SW 1271 (cell line): ENCODE measurements at regions not wholly inside any gene's neighbourhood (a gene's known extent, or its start where the extent isn't known, plus 50 kb on each side); places are given as distances from the start of the nearest gene placed in this dataset.
"Not testable (repeated sequence)": the region's sequence is repeated elsewhere in the genome, so short reads cannot be mapped to it uniquely, and the experiment has no call there.

Source experiments
- DNase-seq, 2 experiments: peaks; one replicate each; lab custom pipeline; 2025; lab: John Stamatoyannopoulos, UW

DNA sequence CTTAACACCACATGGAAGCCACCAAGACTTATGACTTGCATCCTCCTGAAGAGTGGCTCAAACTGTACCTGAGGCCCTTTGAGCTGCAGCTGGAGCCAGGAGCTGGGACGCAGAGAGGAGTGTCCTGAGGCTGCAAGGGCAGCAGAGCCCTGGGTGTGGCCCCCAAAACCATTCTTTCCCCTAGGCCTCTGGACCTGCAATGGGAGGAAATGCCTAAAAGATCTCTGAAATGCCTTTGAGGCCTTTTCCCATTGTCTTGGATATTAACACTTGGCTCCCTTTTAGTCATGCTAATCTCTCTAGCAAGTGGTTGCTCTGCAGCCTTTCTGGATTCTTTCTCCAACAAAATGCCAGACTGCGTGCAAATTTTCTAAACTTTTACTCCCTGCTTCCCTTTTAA, 156.1 kb downstream of the SLC38A4 start:
- no peak for DNase-seq

DNA sequence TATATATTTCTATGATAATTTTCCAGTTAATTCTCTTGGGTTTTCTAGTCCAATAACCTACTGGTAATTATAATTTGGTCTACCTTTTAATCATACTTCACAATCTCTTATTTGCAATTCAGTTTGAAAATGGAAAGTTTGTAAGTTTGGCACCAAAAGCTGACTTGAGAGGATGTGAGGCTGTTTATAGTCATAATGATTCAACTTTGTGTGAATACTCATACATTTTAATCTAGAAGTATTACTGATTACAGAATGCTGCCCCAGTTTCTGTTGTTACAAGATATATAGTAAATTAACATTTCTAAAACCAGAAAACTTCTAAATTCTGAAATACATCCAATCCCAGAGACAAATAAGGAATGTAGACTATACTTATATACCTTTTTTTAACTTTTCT, 158.2 kb downstream of the SLC38A4 start:
- DNase-seq: no peak

DNA sequence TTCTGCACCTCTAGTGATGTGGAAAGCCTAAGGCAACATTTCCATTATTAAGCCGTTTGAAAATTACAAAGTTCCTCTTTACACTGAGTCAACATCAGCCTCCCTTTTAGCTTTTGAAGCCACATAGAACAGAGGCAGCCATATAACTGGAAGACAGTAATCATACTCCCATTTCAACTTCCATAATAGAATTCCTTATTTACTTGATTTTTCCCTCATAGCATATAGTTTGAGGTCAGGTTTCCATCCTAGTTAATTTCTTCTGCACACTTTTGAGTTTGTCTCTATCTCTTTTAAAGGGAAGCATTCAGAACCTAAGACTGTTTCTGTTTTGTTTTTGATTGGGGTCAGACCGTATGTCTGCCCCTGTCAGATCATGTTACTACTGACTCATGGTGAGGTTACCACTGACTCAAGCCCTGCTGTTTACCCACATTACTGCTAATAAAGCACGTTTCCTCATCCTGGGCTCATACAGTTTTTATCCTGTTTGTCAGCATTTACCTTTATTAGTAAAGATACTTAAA, 161.0 kb downstream of the SLC38A4 start:
- DNase-seq: peak in 1 of 2 experiments; percentile 85

GRCh38 chr12:46663318-46663717, 162.5 kb downstream of the SLC38A4 start:
- no peak for DNase-seq

- DNase-seq: peak; percentile 54 to 89
These were observed 164.5 kb downstream of the SLC38A4 start for GRCh38 chr12:46661110-46661845.

DNA sequence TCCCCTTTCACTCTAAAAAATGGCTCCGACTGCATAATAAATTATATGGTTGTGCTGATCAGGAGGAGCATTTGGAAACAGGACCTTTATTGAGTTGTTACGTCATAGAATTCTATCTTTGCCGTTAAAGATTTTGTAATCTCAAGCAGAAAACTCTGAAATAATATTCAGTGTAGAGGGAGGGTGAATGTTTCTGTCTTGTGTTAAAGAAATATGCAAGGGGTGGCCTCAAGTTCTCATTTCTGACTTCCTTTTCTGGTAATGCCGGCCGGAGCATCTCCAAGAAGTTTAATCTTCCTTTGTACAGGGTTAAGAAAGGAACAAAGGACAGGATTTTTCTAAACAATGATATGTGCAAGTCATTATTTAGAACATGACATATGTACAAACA, 165.1 kb downstream of the SLC38A4 start:
- DNase-seq: no peak

- DNase-seq: no peak
These were observed 165.5 kb downstream of the SLC38A4 start for GRCh38 chr12:46660276-46660675.

- no peak for DNase-seq
These were observed 166.0 kb downstream of the SLC38A4 start for GRCh38 chr12:46659824-46660223.

GRCh38 chr12:46659032-46659650, 166.7 kb downstream of the SLC38A4 start:
- no peak for DNase-seq

DNA sequence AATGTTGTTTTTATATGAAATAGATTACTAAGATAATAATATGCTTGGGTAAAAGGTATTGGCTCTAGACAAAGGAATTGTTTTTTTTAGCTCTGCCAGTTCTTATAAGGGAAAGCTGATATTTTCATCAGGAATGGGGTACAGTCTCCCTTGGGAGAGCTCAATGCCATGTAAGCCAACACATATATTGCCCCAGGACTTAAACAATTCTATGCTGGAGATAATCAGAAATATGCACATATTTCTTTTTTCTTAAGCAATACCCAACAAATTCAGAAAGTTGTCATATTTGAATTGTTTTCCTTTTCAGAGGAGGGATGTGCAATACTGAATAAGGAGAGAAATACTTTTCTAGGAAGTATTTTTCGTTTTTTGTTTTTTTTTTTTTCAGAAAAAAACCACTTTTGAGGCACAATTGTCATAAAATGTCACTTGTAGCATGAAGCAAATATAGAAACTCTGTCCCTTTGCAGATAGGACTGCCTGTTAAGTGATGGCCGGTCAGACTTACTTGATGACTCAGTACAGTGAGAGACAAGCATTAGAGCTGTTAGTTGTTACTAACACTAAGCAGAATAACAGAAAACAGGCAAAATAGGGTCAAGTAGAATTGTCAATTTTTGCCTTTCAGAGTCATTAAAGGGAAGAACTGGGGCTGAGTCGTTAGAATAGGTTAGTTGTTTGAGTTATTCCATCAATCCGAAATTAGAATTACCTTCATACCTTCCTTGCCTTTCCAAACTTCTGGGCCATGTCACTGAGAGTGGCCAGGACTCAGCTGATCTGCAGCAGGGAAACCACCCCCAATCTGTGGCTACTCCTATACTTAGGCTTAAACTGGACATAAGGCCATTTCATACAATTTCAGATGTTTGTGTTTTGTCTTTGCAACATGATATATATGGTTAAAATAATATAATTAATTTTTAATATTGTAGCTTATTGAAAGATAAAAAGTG, 168.1 kb downstream of the SLC38A4 start:
- no peak for DNase-seq

GRCh38 chr12:46655984-46656383, 169.8 kb downstream of the SLC38A4 start:
- DNase-seq: not testable (repeated sequence)

GRCh38 chr12:46653311-46653710, 172.5 kb downstream of the SLC38A4 start:
- DNase-seq: no peak

- no peak for DNase-seq
These were observed 173.1 kb downstream of the SLC38A4 start for GRCh38 chr12:46652692-46653091.

DNA sequence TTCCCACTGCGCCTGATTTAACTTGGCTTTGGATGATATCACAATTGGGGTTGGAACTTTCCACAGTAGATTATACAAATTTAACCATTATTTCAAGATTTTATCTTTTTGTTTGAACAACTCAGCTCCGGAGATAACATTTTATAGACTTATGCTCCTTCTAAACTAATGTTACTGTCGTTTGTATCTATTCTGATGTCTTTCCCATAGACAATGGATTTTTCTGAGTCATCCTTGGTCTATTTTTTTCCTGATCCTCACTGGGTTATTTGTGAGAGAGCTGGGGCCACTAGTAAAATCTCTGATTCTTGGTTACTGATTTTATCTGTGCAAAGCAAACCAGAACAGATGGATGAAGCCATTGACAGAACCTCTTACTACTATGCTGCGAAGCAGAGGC, 175.1 kb downstream of the SLC38A4 start:
- no peak for DNase-seq

DNA sequence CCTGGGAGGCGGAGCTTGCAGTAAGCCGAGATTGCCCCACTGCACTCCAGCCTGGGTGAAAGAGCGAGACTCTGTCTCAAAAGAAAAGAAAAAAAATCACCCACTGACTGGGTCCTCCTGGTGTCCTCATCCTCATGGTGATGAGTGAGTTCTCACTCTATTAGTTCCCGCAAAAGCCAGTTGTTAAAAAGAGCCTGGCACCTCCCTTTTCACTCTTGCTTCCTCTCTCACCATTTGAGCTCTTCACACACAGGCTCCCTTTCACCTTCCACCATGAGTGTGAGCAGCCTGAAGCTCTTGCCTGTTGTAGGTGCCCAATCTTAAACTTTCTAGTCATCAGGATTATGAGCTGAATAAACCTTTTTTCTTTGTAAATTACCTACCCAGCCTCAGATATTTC, 176.4 kb downstream of the SLC38A4 start:
- DNase-seq: no peak

- DNase-seq: no peak
These were observed 178.8 kb downstream of the SLC38A4 start for GRCh38 chr12:46647034-46647433.

DNA sequence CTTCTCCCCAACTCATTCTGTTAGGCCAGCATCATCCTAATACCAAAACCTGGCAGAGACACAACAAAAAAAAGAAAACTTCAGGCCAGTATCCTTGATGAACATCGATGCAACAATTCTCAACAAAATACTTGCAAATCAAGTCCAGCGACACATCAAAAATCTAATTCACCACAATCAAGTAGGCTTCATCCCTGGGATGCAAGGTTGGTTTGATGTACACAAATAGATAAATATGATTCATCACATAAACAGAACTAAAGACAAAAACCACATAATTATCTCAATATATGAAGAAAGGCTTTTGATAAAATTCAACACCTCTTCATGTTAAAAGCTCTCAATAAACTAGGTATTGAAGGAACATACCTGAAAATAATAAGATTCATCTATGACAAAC, 184.1 kb downstream of the SLC38A4 start:
- DNase-seq: not testable (repeated sequence)

- no peak for DNase-seq
These were observed 190.0 kb downstream of the SLC38A4 start for GRCh38 chr12:46635818-46636217.

DNA sequence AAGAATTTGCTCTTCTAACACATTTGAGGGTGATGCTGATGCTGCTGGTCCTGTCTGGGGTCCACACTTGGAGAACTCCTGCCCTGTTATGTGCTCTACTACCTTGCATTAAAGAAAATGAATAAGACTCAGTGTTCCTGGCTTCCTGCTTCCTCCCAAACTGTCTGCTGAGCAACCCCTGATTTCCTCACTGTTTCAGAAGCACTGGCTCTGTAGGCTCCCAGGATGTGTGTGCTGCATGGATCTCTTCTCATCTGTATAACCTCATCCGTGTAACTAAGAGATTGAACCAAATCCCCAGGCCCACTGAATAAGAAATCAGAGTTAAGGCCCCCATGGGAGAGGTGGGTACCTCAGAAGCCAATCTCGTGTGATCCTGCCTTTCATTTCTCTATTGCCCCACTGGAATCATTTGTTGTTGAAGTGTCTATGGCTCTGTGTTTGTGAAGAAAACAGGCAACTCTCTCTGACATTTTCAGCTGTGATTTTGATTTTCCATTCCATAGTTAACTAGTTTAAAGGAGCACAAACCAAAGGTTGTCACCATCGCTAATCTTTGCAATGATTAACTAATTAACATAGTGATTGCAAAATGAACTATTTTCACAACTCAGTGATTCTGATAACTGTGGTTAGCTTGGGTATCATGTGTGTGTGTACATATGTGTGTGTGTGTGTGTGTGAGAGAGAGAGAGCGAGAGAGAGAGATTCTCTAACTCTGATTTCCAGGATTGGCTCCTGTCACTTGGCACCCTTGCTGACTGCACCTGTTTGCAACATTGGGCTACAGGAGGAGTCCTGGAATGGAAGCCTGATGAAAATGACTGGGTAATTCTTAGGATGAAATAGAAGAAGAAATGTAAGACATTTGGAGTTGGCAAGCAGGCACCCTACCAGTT, 196.2 kb downstream of the SLC38A4 start:
- no peak for DNase-seq

DNA sequence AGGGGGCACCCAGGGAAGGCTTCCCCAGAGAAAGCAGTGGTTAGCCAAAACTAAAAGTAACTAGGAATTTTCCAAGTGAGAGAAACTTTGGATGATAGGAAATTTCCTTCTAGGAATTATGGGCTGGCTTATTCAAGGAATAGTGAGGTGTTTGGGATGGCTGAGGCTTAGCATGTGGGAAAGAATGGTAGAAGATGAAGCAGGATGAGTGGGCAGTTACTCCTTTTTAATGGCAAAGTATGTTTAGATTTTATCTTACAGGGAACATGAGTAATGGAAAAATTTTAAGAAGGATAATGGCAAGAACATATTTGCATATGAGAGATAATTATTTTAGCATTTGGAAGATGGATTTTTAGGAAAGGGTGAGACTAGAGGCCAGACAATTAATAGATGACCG, 197.6 kb downstream of the SLC38A4 start:
- DNase-seq: no peak

- no peak for DNase-seq
These were observed 198.1 kb downstream of the SLC38A4 start for GRCh38 chr12:46627686-46628085.
